Breast epithelium (tissue), 4 donors: ENCODE measurements at regions not wholly inside any gene's neighbourhood (a gene's known extent, or its start where the extent isn't known, plus 50 kb on each side); places are given as distances from the start of the nearest gene placed in this dataset.
A peak's percentile ranks its signal among the peaks of the same experiment; 100 is the strongest.

Experiments used
- DNase-seq, 2 donors: peaks; one replicate each; pipeline ENCODE4 v3.0.0-alpha.2; 2019; ENCODE audit warnings: low spot score in 2 of 2
- H3K27ac ChIP-seq, 2 donors: fragments of 200-600 bp; sonication (generic) in 1 of 2; one replicate each; pipeline ENCODE4 v1.5.1; 2016 to 2019; ENCODE audit warnings: mild to moderate bottlenecking in 1 of 2
- H3K27me3 ChIP-seq, 2 donors: fragments of 200-600 bp; sonication (generic) in 1 of 2; one replicate each; pipeline versions ENCODE4 v1.5.1 to v1.6.0; 2017 to 2019; ENCODE audit warnings: control low read depth in 1 of 2, mild to moderate bottlenecking in 1 of 2
- H3K36me3 ChIP-seq: fragments of 200-600 bp; one replicate; pipeline ENCODE4 v1.5.1; 2019
- H3K4me1 ChIP-seq, 2 donors: fragments of 200-600 bp; sonication (generic); one replicate each; pipeline ENCODE4 v1.5.1; 2016 to 2019; ENCODE audit warnings: control low read depth in 1 of 2
- H3K4me3 ChIP-seq, 3 donors: fragments of 200-600 bp; sonication (generic); 1 replicate in 2 of 3; 2 replicates in 1 of 3; pipeline ENCODE4 v1.5.1; 2016 to 2019; ENCODE audit warnings: mild to moderate bottlenecking in 3 of 3, moderate library complexity in 2 of 3
- H3K9me3 ChIP-seq, 2 donors: fragments of 200-600 bp; sonication (generic) in 1 of 2; one replicate each; pipeline ENCODE4 v1.5.1; 2016 to 2019; ENCODE audit warnings: control low read depth in 1 of 2
- POLR2A ChIP-seq: fragments of 450-650 bp; IDR thresholded peaks from one replicate; pipeline ENCODE4 v1.6.1; 2016; ENCODE audit warnings: antibody characterized with exemption, mild to moderate bottlenecking, moderate library complexity
- POLR2AphosphoS5 ChIP-seq, 3 donors: sonication (generic); formaldehyde crosslinking; IDR thresholded peaks; one replicate each; pipeline ENCODE4 v1.6.1; 2017; ENCODE audit warnings: antibody characterized with exemption in 3 of 3
- intact Hi-C: fragments of 100-400 bp; cut with DNase I; formaldehyde crosslinking; loops from one replicate; pipeline ENCODE4 v1.15.1; 2023; ENCODE audit warnings: low total_unique reads
- TF ChIP-seq, protein P1 (sequence below), 3 donors: fragments of 450-650 bp; IDR thresholded peaks; one replicate each; pipeline ENCODE4 v1.5.1; 2016 to 2017; ENCODE audit warnings: antibody characterized with exemption in 3 of 3, mild to moderate bottlenecking in 3 of 3, moderate library complexity in 3 of 3

GRCh38 chr6:85169189-85169588 is 280.7 kb upstream of the NT5E start:
- no peaks in the 10 kb centered on the region for H3K27me3 ChIP-seq
- TF ChIP-seq POLR2AphosphoS5 (IDR thresholded peaks at IDR 0.05) = no peak
- TF ChIP-seq, protein P1, sequence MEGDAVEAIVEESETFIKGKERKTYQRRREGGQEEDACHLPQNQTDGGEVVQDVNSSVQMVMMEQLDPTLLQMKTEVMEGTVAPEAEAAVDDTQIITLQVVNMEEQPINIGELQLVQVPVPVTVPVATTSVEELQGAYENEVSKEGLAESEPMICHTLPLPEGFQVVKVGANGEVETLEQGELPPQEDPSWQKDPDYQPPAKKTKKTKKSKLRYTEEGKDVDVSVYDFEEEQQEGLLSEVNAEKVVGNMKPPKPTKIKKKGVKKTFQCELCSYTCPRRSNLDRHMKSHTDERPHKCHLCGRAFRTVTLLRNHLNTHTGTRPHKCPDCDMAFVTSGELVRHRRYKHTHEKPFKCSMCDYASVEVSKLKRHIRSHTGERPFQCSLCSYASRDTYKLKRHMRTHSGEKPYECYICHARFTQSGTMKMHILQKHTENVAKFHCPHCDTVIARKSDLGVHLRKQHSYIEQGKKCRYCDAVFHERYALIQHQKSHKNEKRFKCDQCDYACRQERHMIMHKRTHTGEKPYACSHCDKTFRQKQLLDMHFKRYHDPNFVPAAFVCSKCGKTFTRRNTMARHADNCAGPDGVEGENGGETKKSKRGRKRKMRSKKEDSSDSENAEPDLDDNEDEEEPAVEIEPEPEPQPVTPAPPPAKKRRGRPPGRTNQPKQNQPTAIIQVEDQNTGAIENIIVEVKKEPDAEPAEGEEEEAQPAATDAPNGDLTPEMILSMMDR (IDR thresholded peaks at IDR 0.05) = no peak
- no peak for TF ChIP-seq POLR2A
- H3K36me3 ChIP-seq = no peaks in the 10 kb centered on the region
- intact Hi-C loops = no loop called here
- no peaks in the 10 kb centered on the region for H3K4me1 ChIP-seq
- H3K27ac ChIP-seq = no peak overlapping the region
- no peak for DNase-seq
- H3K4me3 ChIP-seq = no peak overlapping the region
- H3K9me3 ChIP-seq = no peaks in the 10 kb centered on the region

- no peak for DNase-seq
- Histone ChIP-seq H3K9me3 (no peaks in the 10 kb centered on the region), H3K27ac (no peak overlapping the region), H3K27me3 (no peaks in the 10 kb centered on the region), H3K36me3 (no peaks in the 10 kb centered on the region), H3K4me3 (no peak overlapping the region), H3K4me1 (no peaks in the 10 kb centered on the region)
- intact Hi-C loops = no loop called here
- no peak for TF ChIP-seq POLR2AphosphoS5 (IDR thresholded peaks at IDR 0.05)
- TF ChIP-seq, protein P1 (IDR thresholded peaks at IDR 0.05) = no peak
- no peak for TF ChIP-seq POLR2A
Measured at GRCh38 chr6:85168146-85168545, 281.7 kb upstream of the NT5E start.

- TF ChIP-seq POLR2A (no peak), POLR2AphosphoS5 (IDR thresholded peaks at IDR 0.05) (no peak)
- TF ChIP-seq, protein P1 (IDR thresholded peaks at IDR 0.05) = no peak
- H3K36me3 ChIP-seq = no peaks in the 10 kb centered on the region
- no peaks in the 10 kb centered on the region for H3K9me3 ChIP-seq
- H3K4me1 ChIP-seq = no peaks in the 10 kb centered on the region
- H3K4me3 ChIP-seq = no peak overlapping the region
- intact Hi-C loops = no loop called here
- no peaks in the 10 kb centered on the region for H3K27me3 ChIP-seq
- H3K27ac ChIP-seq = no peak overlapping the region
- DNase-seq = no peak
Measured at GRCh38 chr6:85166114-85166741, 283.7 kb upstream of the NT5E start.

DNA sequence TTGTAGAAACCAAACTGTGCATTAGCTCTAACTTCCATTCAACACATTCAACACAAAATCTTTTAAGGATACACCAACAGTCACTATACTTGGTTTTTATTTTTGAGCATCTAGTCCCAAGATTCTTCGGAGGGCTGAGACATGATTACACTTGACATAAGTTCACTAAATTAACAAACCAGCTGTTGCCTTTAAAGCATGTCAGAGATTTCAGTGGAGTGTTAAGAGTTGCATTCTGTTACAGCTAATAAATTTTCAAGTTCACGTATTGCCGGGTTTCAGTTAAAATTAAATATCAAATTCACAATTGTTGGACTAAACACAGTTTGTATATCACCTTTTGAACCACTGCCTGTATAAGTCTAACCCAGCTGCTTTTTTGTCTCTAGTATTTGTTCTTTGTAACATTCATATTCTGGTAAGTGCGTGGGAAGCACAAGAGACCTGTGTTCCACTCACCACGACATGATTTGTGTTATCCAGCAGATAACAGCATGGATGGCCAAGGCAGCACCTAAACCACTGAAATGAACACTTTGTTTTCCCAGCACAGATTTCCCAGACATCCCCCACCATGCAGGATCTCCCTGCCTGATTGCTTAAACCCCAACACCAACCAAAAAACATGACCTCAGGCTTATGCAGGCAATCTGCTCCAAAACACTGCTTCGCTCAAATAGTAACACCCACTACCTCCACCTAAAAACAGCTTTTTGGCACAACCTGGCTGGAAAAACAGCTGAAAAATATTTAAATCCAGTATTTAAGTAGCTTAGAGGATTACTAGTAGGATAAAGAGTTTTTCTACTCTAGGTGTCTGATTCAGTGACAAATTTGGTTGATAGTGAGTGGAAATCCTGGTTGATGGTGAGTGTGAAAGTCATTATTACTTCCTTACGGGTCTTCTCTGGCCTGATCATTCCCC is 286.5 kb upstream of the NT5E start:
- no peaks in the 10 kb centered on the region for H3K36me3 ChIP-seq
- H3K4me1 ChIP-seq = no peaks in the 10 kb centered on the region
- DNase-seq = no peak

More for the DNA sequence above, 286.5 kb upstream of the NT5E start:
- intact Hi-C loops = no loop called here
- H3K4me3 ChIP-seq = no peak overlapping the region
- no peak for TF ChIP-seq POLR2AphosphoS5 (IDR thresholded peaks at IDR 0.05)
- TF ChIP-seq, protein P1 (IDR thresholded peaks at IDR 0.05) = no peak
- TF ChIP-seq POLR2A = no peak
- H3K27me3 ChIP-seq = no peaks in the 10 kb centered on the region
- H3K9me3 ChIP-seq = no peaks in the 10 kb centered on the region
- H3K27ac ChIP-seq = peak overlapping the region in 1 of 2 donors; percentile 12
